ENCODE measurements at regions not wholly inside any gene's neighbourhood (a gene's known extent, or its start where the extent isn't known, plus 50 kb on each side); places are given as distances from the start of the nearest gene placed in this dataset.

GRCh38 chr1:67991546-67991945 lies 58.9 kb downstream of the DIRAS3 start:
- no peak for DNase-seq
- Histone ChIP-seq H3K4me3 (no peak overlapping the region), H2AFZ (no peak overlapping the region), H3K27me3 (replicated peaks; ENCODE audit: insufficient read depth) (no peaks in the 10 kb centered on the region), H3K27ac (no peak overlapping the region), H3K9ac (no peak overlapping the region), H3K9me2 (ENCODE audit: insufficient read depth) (no peaks in the 10 kb centered on the region), H3F3A (ENCODE audit: insufficient read depth) (peaks cover 17% of the 10 kb centered on the region), H4K20me1 (ENCODE audit: insufficient read depth) (no peaks in the 10 kb centered on the region), H3K4me1 (ENCODE audit: insufficient read depth) (peaks cover 17% of the 10 kb centered on the region), H3K9me3 (ENCODE audit: low read depth) (no peaks in the 10 kb centered on the region), H3K4me2 (ENCODE audit: unreplicated experiment) (no peak overlapping the region), H3K36me3 (ENCODE audit: low read depth) (no peaks in the 10 kb centered on the region), H3K79me2 (ENCODE audit: insufficient read depth) (no peaks in the 10 kb centered on the region)
- TF ChIP-seq EZH2phosphoT487 (IDR thresholded peaks at IDR 0.05; ENCODE audit: insufficient read depth, low read depth) (no peak), EZH2 (IDR thresholded peaks at IDR 0.05; ENCODE audit: insufficient read depth, poor library complexity, severe bottlenecking) (no peak)
- 75 to 78% methylated on average over 5 of the region's 5 CpGs for WGBS, 2 experiments (ENCODE audit: low coverage in 1 of 2, low lambda C conversion rate in 2 of 2, missing lambda C conversion rate in 2 of 2)
- in situ Hi-C loops (cut with MboI) = no loop called here

- TF ChIP-seq EZH2phosphoT487 (IDR thresholded peaks at IDR 0.05; ENCODE audit: insufficient read depth, low read depth) = no peak
- TF ChIP-seq EZH2 (IDR thresholded peaks at IDR 0.05; ENCODE audit: insufficient read depth, poor library complexity, severe bottlenecking) = no peak
- Histone ChIP-seq H3K4me1 (ENCODE audit: insufficient read depth) (peaks cover 18% of the 10 kb centered on the region), H3K9ac (no peak overlapping the region), H3F3A (ENCODE audit: insufficient read depth) (peaks cover 17% of the 10 kb centered on the region), H4K20me1 (ENCODE audit: insufficient read depth) (no peaks in the 10 kb centered on the region), H3K27ac (peak overlapping the region; percentile 71), H3K79me2 (ENCODE audit: insufficient read depth) (no peaks in the 10 kb centered on the region), H3K4me3 (no peak overlapping the region), H3K9me3 (ENCODE audit: low read depth) (no peaks in the 10 kb centered on the region), H2AFZ (no peak overlapping the region), H3K36me3 (ENCODE audit: low read depth) (no peaks in the 10 kb centered on the region), H3K9me2 (ENCODE audit: insufficient read depth) (no peaks in the 10 kb centered on the region), H3K27me3 (replicated peaks; ENCODE audit: insufficient read depth) (no peaks in the 10 kb centered on the region), H3K4me2 (ENCODE audit: unreplicated experiment) (peak overlapping the region; percentile 45)
- in situ Hi-C loops (cut with MboI) = no loop called here
- WGBS, 2 experiments (ENCODE audit: low coverage in 1 of 2, low lambda C conversion rate in 2 of 2, missing lambda C conversion rate in 2 of 2) = 76% methylated on average over 5 of the region's 5 CpGs
- DNase-seq = peak; percentile 26
Measured at GRCh38 chr1:67988066-67988465, 62.4 kb downstream of the DIRAS3 start.

DNA sequence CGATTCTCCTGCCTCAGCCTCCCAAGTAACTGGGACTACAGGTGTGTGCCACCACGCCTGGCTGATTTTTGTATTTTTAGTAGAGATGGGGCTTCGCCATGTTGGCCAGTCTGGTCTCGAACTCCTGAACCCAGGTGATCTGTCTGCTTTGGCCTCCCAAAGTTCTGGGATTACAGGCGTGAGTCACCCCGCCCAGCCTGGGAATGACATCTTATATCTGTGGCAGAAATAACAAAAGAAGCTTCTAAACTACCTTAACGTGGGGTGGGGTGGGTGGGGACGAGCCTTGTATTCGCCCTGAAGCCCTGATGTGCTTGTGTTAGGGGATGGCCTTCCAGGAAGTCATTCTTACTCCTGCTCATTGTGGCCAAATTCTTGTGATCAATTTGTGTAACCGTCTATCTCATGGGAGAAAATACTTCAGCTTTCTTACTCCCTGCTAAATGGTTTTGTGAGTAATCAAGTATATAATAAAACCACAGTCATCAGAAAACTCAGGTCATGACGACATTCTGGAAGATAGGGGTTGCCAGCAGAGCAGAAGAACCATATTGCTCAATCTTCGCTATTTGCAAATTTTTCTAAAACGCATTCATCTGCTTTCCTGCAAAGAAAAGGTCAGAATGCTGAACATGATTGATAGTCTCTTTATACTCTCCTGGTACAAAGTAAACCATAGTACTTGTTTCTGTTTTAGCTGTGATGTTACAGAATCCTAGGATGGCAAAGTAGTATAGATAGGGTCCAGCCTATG lies 63.2 kb downstream of the DIRAS3 start:
- peaks cover 17% of the 10 kb centered on the region for H3F3A ChIP-seq (ENCODE audit: insufficient read depth)
- in situ Hi-C loops (cut with MboI) = no loop called here
- WGBS, 2 experiments (ENCODE audit: low coverage in 1 of 2, low lambda C conversion rate in 2 of 2, missing lambda C conversion rate in 2 of 2) = 40 to 43% methylated on average over 13 of the region's 13 CpGs
- H3K4me1 ChIP-seq (ENCODE audit: insufficient read depth) = peaks cover 18% of the 10 kb centered on the region
- no peaks in the 10 kb centered on the region for H3K79me2 ChIP-seq (ENCODE audit: insufficient read depth)
- peak overlapping the region; percentile 45 for H3K4me2 ChIP-seq (ENCODE audit: unreplicated experiment)
- H3K4me3 ChIP-seq = no peak overlapping the region
- no peaks in the 10 kb centered on the region for H3K9me2 ChIP-seq (ENCODE audit: insufficient read depth)
- DNase-seq = peak; percentile 93
- H3K9me3 ChIP-seq (ENCODE audit: low read depth) = no peaks in the 10 kb centered on the region
- no peak overlapping the region for H2AFZ ChIP-seq
- H3K27ac ChIP-seq = peak overlapping the region; percentile 71
- no peaks in the 10 kb centered on the region for H3K27me3 ChIP-seq (replicated peaks; ENCODE audit: insufficient read depth)
- peak overlapping the region; percentile 22; the same call in 1 of the 2 replicates for H3K9ac ChIP-seq
- H3K36me3 ChIP-seq (ENCODE audit: low read depth) = no peaks in the 10 kb centered on the region
- no peaks in the 10 kb centered on the region for H4K20me1 ChIP-seq (ENCODE audit: insufficient read depth)
- TF ChIP-seq EZH2 (IDR thresholded peaks at IDR 0.05; ENCODE audit: insufficient read depth, poor library complexity, severe bottlenecking) (no peak), EZH2phosphoT487 (IDR thresholded peaks at IDR 0.05; ENCODE audit: insufficient read depth, low read depth) (no peak)

DNA sequence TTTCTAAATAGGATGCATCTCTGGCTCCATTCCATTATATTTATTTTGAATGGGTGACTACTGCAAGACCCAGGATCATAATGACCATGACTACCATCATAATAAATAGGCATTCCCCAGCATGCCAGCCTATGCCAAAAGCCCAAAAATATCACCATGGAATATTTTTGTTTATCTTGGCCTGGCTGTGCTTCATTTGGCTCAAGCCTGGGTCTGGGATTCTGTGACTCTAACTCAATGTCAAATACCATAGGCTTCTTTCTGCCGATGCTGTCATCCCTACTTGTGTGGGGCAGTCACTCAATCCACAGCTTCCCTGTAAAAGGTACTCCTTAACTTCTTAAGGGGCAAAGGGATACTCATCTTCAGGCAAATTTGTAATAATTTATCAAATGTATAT lies 66.6 kb downstream of the DIRAS3 start:
- Histone ChIP-seq H3K9me2 (ENCODE audit: insufficient read depth) (no peaks in the 10 kb centered on the region), H2AFZ (no peak overlapping the region), H3K27me3 (replicated peaks; ENCODE audit: insufficient read depth) (no peaks in the 10 kb centered on the region), H4K20me1 (ENCODE audit: insufficient read depth) (no peaks in the 10 kb centered on the region), H3F3A (ENCODE audit: insufficient read depth) (peaks cover 38% of the 10 kb centered on the region), H3K36me3 (ENCODE audit: low read depth) (no peaks in the 10 kb centered on the region), H3K4me3 (no peak overlapping the region), H3K79me2 (ENCODE audit: insufficient read depth) (no peaks in the 10 kb centered on the region), H3K4me1 (ENCODE audit: insufficient read depth) (peaks cover 31% of the 10 kb centered on the region), H3K9me3 (ENCODE audit: low read depth) (no peaks in the 10 kb centered on the region), H3K9ac (no peak overlapping the region), H3K4me2 (ENCODE audit: unreplicated experiment) (no peak overlapping the region), H3K27ac (no peak overlapping the region)
- no peak for TF ChIP-seq EZH2phosphoT487 (IDR thresholded peaks at IDR 0.05; ENCODE audit: insufficient read depth, low read depth)
- TF ChIP-seq EZH2 (IDR thresholded peaks at IDR 0.05; ENCODE audit: insufficient read depth, poor library complexity, severe bottlenecking) = no peak
- DNase-seq = no peak
- in situ Hi-C loops (cut with MboI) = no loop called here
- WGBS, 2 experiments (ENCODE audit: low coverage in 1 of 2, low lambda C conversion rate in 2 of 2, missing lambda C conversion rate in 2 of 2) = 87 to 95% methylated on average over 1 of the region's 1 CpG
